ENCODE measurements at regions not wholly inside any gene's neighbourhood (a gene's known extent, or its start where the extent isn't known, plus 50 kb on each side); places are given as distances from the start of the nearest gene placed in this dataset.
A peak's percentile ranks its signal among the peaks of the same experiment; 100 is the strongest.

DNA sequence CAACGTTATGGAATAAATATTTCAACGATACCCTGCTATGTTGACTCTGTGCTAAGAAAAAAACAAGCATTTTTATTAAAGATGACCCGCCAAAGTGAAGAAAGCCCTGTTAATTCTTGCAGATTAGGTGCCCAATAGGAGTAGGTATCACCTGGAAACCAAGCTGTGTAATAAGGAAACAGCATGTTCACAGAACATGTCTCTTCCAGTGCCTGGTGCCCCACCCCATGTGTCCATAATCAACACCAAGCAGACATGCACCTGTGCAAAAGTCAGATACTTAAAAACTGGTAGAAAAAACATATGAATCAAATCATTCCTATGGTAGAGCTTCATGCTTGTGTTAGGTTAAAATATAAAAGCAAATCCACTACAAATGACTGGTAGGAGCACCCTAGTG is 327.1 kb downstream of the SHANK2 start:
- Mint-ChIP-seq H3K27ac (no peak overlapping the region), H3K27me3 (peaks cover 5% of the 10 kb centered on the region), H3K4me1 (no peaks in the 10 kb centered on the region), H3K36me3 (ENCODE audit: low read depth) (no peaks in the 10 kb centered on the region), H3K9me3 (ENCODE audit: low read depth) (peaks cover 19% of the 10 kb centered on the region), H3K4me3 (no peak overlapping the region)
- no peak for ATAC-seq
- POLR2A ChIA-PET, result no interaction called here
- intact Hi-C loops (cut with DNase I, micrococcal nuclease), result no loop called here
- CTCF ChIA-PET, result no interaction called here
- DNase-seq, result no peak

DNA sequence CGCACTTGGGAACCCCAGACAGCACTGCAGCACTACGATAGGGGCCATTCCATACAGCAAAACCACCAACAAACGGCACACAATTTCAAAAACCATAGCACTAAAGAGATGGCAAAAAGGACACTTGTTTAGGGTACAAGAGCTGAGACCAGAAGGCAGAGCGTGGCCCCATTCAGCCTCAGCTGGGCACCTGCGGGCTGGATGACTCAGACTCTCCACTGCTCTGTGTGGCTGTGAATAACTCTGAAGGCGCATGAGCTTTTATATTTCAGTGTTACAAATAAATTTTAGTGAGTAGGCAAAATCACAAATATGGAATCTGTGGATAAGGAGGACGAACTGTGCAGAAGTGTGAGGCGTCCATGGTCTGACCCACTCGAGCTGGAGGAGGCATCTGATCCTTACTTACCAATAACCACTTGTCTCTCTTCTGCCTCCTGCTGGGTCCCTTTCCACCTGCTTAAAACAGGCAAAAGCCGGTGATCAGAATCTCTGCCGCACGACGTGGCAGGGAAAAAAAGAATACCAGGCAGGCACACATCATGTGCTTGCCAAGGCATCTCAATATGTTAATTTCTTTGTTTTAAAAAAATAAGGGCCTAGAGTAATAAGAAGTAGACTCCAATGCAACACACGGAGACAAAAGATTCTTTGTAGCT is 325.7 kb downstream of the SHANK2 start:
- Mint-ChIP-seq H3K4me1 (no peaks in the 10 kb centered on the region), H3K36me3 (ENCODE audit: low read depth) (no peaks in the 10 kb centered on the region), H3K27ac (no peak overlapping the region), H3K27me3 (peaks cover 5% of the 10 kb centered on the region), H3K4me3 (no peak overlapping the region), H3K9me3 (ENCODE audit: low read depth) (peaks cover 9% of the 10 kb centered on the region)
- POLR2A ChIA-PET, result interaction anchor here (0.6 kb wide), 1 partner anchor 332 kb away, joined by 3 read pairs; no protein-coding TSS in a partner anchor
- DNase-seq (no peak), ATAC-seq (no peak)
- intact Hi-C loops (cut with DNase I, micrococcal nuclease), result no loop called here
- CTCF ChIA-PET, result interaction anchor here (0.6 kb wide), 1 partner anchor 12 kb away, joined by 3 read pairs; no protein-coding TSS in a partner anchor

DNA sequence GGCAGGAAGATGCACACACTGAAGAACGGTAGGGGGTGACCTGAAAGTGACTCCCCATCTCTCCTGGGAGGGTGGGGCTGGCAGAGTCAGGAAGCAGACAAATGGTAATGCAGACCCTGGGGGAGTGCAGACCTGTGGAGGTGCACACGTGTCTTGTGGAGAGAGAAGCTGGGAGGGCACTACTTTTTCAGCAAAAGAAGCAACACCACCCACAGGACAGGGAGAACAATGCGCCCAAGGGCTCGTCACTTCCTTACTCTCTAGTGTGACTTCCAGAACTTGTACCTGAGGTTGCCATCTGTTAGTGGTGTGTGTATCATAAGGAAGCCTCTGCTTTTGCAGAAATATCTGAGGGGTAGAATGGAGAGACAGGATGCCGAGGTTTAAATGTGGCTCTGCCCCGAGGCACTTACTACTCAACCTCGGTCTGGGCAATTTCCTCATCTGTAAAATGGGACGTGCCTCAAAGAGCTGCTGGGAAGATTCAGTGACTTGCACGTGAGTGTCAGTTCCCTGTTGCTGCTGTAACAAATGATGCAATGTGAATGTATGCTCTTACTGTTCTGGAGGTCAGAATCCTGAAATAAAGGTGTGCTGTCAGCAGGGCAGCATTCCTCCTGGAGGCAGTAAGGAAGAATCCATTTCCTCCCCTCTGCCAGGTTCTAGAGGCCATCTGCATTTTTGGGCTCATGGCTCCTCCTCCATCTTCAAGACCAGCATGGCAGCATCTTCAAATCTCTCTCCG is 323.4 kb downstream of the SHANK2 start:
- DNase-seq (no peak), ATAC-seq (no peak)
- CTCF ChIA-PET, result no interaction called here

GRCh38 chr11:70930215-70930614 is 322.2 kb downstream of the SHANK2 start:
- H3K36me3 Mint-ChIP-seq (ENCODE audit: low read depth), result no peaks in the 10 kb centered on the region
- CTCF ChIA-PET, result no interaction called here
- POLR2A ChIA-PET, result no interaction called here
- peaks cover 5% of the 10 kb centered on the region for H3K27me3 Mint-ChIP-seq
- no peak overlapping the region for H3K4me3 Mint-ChIP-seq
- H3K27ac Mint-ChIP-seq, result no peak overlapping the region
- no peaks in the 10 kb centered on the region for H3K4me1 Mint-ChIP-seq
- H3K9me3 Mint-ChIP-seq (ENCODE audit: low read depth), result peaks cover 4% of the 10 kb centered on the region
- intact Hi-C loops (cut with DNase I, micrococcal nuclease), result no loop called here
- DNase-seq, result no peak
- no peak for ATAC-seq

More for the DNA sequence above, 323.4 kb downstream of the SHANK2 start:
- POLR2A ChIA-PET, result no interaction called here
- H3K27ac Mint-ChIP-seq, result no peak overlapping the region
- H3K9me3 Mint-ChIP-seq (ENCODE audit: low read depth), result peaks cover 4% of the 10 kb centered on the region
- no peaks in the 10 kb centered on the region for H3K4me1 Mint-ChIP-seq
- no peak overlapping the region for H3K4me3 Mint-ChIP-seq
- H3K27me3 Mint-ChIP-seq, result peaks cover 5% of the 10 kb centered on the region
- intact Hi-C loops (cut with DNase I, micrococcal nuclease), result no loop called here
- H3K36me3 Mint-ChIP-seq (ENCODE audit: low read depth), result no peaks in the 10 kb centered on the region

- ATAC-seq (no peak), DNase-seq (no peak)
- Mint-ChIP-seq H3K27ac (no peak overlapping the region), H3K36me3 (ENCODE audit: low read depth) (no peaks in the 10 kb centered on the region), H3K4me1 (no peaks in the 10 kb centered on the region), H3K4me3 (no peak overlapping the region), H3K9me3 (ENCODE audit: low read depth) (peaks cover 4% of the 10 kb centered on the region), H3K27me3 (peaks cover 5% of the 10 kb centered on the region)
- intact Hi-C loops (cut with DNase I, micrococcal nuclease), result no loop called here
- ChIA-PET CTCF (no interaction called here), POLR2A (interaction anchor here (0.6 kb wide), 1 partner anchor 283 kb away, joined by 3 read pairs; no protein-coding TSS in a partner anchor)
Observed at GRCh38 chr11:70931430-70931829, 320.9 kb downstream of the SHANK2 start.

GRCh38 chr11:70933981-70934583 is 318.3 kb downstream of the SHANK2 start:
- ChIA-PET CTCF (no interaction called here), POLR2A (no interaction called here)
- H3K27ac Mint-ChIP-seq, result no peak overlapping the region
- peaks cover 8% of the 10 kb centered on the region for H3K9me3 Mint-ChIP-seq (ENCODE audit: low read depth)
- no peaks in the 10 kb centered on the region for H3K4me1 Mint-ChIP-seq
- ATAC-seq, result no peak
- intact Hi-C loops (cut with DNase I, micrococcal nuclease), result no loop called here
- H3K4me3 Mint-ChIP-seq, result no peak overlapping the region
- no peak for DNase-seq
- H3K27me3 Mint-ChIP-seq, result no peaks in the 10 kb centered on the region
- no peaks in the 10 kb centered on the region for H3K36me3 Mint-ChIP-seq (ENCODE audit: low read depth)

- ATAC-seq, result no peak
Observed at GRCh38 chr11:70935006-70935768, 317.2 kb downstream of the SHANK2 start.

DNA sequence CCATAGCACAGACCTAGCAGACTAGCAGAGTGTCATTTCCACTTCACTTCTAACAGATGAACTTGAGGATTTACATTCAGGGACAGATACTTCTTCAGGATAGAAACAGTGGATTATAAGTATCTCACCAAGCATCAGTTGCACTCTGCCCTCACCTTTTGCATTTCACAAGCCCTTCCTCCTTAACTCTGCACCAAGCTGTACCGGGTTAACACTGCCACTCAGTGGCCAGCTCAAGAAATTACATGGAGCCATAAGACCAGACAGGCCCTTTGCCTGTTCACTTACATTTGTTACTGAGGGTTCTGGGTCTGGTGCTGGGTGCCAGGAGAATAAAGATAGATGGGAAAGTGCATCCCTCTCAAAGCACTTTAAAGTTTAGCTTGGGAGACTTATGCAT is 309.8 kb downstream of the SHANK2 start:
- ChIA-PET POLR2A (no interaction called here), CTCF (no interaction called here)
- ATAC-seq, result no peak
- DNase-seq, result peak; percentile 35
- Mint-ChIP-seq H3K4me3 (no peak overlapping the region), H3K36me3 (ENCODE audit: low read depth) (peaks cover 5% of the 10 kb centered on the region), H3K4me1 (no peaks in the 10 kb centered on the region), H3K9me3 (ENCODE audit: low read depth) (peaks cover 40% of the 10 kb centered on the region), H3K27ac (no peak overlapping the region), H3K27me3 (peaks cover 4% of the 10 kb centered on the region)
- intact Hi-C loops (cut with DNase I, micrococcal nuclease), result no loop called here

More at GRCh38 chr11:70935006-70935768, 317.2 kb downstream of the SHANK2 start:
- Mint-ChIP-seq H3K36me3 (ENCODE audit: low read depth) (no peaks in the 10 kb centered on the region), H3K9me3 (ENCODE audit: low read depth) (peaks cover 8% of the 10 kb centered on the region), H3K27me3 (no peaks in the 10 kb centered on the region), H3K4me3 (no peak overlapping the region), H3K27ac (no peak overlapping the region), H3K4me1 (no peaks in the 10 kb centered on the region)
- ChIA-PET CTCF (no interaction called here), POLR2A (no interaction called here)
- DNase-seq, result no peak
- intact Hi-C loops (cut with DNase I, micrococcal nuclease), result no loop called here

GRCh38 chr11:70944141-70944540 is 308.2 kb downstream of the SHANK2 start:
- H3K27ac Mint-ChIP-seq, result no peak overlapping the region
- DNase-seq, result no peak
- ATAC-seq, result no peak
- peaks cover 6% of the 10 kb centered on the region for H3K27me3 Mint-ChIP-seq
- peaks cover 5% of the 10 kb centered on the region for H3K36me3 Mint-ChIP-seq (ENCODE audit: low read depth)
- intact Hi-C loops (cut with DNase I, micrococcal nuclease), result no loop called here
- H3K4me1 Mint-ChIP-seq, result no peaks in the 10 kb centered on the region
- CTCF ChIA-PET, result no interaction called here
- peaks cover 38% of the 10 kb centered on the region for H3K9me3 Mint-ChIP-seq (ENCODE audit: low read depth)
- POLR2A ChIA-PET, result no interaction called here
- no peak overlapping the region for H3K4me3 Mint-ChIP-seq

DNA sequence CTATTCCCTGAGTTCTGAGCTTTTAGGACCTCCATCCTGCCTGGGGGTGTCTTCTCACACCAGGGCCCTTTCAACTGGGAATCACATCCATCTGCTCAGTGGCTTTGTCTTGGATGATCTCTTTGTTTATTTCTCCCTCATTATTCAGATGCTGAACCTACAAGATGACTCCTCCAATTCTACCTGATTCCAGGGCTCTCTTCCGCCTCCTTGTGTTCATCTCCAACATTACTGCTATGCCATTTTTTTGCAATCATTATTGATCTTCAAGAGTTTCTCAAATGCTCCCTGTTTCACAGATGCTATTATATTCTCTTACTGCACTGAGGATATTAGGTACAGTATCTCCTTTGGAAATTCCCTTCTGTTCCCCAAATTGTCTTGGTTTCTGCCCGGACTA is 307.7 kb downstream of the SHANK2 start:
- Mint-ChIP-seq H3K4me3 (no peak overlapping the region), H3K27me3 (peaks cover 6% of the 10 kb centered on the region), H3K9me3 (ENCODE audit: low read depth) (peaks cover 38% of the 10 kb centered on the region), H3K36me3 (ENCODE audit: low read depth) (peaks cover 5% of the 10 kb centered on the region), H3K27ac (no peak overlapping the region), H3K4me1 (no peaks in the 10 kb centered on the region)
- DNase-seq (no peak), ATAC-seq (no peak)
- intact Hi-C loops (cut with DNase I, micrococcal nuclease), result no loop called here
- CTCF ChIA-PET, result no interaction called here
- POLR2A ChIA-PET, result no interaction called here

DNA sequence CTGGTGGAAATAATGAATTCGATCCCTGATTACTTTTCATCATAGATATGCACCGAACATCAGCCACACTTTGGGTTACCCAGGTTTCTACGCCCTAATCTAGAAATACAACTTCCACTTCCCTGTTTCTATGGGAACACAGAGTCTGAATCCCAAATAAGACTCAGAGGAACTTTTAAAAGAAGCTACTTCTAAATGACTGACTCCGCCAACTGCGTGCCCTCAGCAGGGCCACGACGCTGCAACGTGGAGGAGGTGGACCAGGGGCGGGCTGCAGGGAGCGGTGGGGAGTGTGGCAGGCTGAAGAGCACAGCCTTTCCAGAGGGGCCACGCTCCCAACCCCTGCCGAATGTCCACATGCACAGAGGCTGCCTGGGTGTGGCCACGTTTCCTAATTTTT is 304.0 kb downstream of the SHANK2 start:
- peaks cover 2% of the 10 kb centered on the region for H3K36me3 Mint-ChIP-seq (ENCODE audit: low read depth)
- POLR2A ChIA-PET, result no interaction called here
- ATAC-seq (no peak), DNase-seq (no peak)
- peaks cover 21% of the 10 kb centered on the region for H3K9me3 Mint-ChIP-seq (ENCODE audit: low read depth)
- CTCF ChIA-PET, result no interaction called here
- H3K27ac Mint-ChIP-seq, result no peak overlapping the region
- intact Hi-C loops (cut with DNase I, micrococcal nuclease), result no loop called here
- peaks cover 6% of the 10 kb centered on the region for H3K27me3 Mint-ChIP-seq
- no peaks in the 10 kb centered on the region for H3K4me1 Mint-ChIP-seq
- H3K4me3 Mint-ChIP-seq, result no peak overlapping the region

Measured in activated CD4-positive, alpha-beta T cell treated with anti-CD3 and anti-CD28 coated beads for 36 hours (primary cell).